ENCODE measurements at regions not wholly inside any gene's neighbourhood (a gene's known extent, or its start where the extent isn't known, plus 50 kb on each side); places are given as distances from the start of the nearest gene placed in this dataset.
"Not testable (repeated sequence)": the region's sequence is repeated elsewhere in the genome, so short reads cannot be mapped to it uniquely, and the experiment has no call there.

DNA sequence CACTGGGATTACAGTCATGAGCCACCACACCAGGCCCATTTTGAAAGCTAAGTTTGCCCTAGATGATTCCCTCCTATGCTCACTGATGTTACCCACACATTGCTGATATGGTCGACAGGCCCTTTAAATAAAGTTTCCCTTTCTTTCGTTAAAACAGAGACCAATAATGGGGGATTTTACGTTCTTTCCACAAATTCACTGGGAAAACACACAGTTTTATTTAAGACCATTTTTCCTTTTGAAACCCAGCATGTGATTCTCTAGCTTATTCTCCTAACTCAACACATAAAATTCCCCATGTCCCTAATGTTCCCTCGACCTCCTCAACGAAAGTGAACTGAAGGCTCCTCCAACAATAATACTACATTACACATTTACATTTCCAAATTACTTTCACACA lies 223.2 kb downstream of the ANAPC1 start:
- DNase-seq: no peak

GRCh38 chr2:111661286-111661940 lies 222.6 kb downstream of the ANAPC1 start:
- no peak for DNase-seq

DNA sequence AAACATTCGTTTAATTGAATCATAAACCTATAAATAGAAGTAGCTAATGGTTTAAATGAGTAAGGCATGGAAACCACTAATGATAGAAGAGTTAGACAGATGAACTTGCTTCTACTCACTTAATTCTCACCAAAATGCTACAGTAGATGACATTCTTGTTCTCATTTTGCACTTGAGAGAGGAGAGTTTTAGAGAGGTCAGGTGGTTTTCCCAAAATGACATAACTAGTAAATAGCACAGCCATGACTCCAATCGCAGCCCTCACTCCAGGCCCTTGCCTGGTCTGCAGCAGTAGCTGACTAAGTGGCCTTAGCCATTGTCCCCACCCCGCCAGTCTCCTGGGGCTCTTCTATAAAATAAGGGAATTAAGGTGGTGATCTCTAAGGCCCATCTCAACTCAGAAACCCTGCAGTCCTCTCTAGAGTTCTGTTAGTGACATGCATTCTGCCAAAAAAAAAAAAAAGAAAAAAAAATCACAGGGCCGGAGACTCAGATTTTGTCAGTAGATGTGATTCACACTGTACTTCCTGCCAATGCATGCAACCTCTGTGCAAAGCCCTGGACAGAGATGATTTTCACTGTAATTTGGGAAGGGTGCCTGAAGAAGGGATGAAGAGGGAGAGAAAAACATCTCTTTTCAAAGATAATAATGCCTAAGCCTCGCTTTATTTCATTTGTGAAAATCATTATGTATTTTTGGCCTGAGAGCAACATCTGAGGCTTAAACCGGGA lies 221.8 kb downstream of the ANAPC1 start:
- DNase-seq: no peak

GRCh38 chr2:111662771-111663470 lies 221.1 kb downstream of the ANAPC1 start:
- no peak for DNase-seq

- DNase-seq: no peak
These were observed 220.3 kb downstream of the ANAPC1 start for GRCh38 chr2:111663471-111664274.

- no peak for DNase-seq
These were observed 219.6 kb downstream of the ANAPC1 start for GRCh38 chr2:111664275-111664850.

DNA sequence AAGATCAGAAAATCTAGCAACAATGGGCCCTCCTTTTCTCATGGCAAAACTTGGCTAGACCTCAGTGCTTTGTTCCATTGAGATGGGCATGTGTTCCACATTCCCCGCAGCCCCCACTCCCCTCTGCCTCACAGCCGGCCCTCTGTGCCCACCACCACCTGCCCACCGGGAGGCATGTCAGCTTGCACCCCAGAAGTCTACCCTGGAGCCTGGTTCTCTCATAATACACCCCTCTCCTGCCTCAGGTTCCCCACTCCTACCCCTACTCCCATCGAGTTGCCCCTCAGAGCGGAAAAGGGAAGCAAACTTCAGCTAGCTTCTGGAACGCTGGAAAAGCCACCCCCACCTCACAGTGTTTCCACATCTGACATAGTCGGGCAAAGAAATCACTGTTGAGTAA lies 219.0 kb downstream of the ANAPC1 start:
- DNase-seq: no peak

DNA sequence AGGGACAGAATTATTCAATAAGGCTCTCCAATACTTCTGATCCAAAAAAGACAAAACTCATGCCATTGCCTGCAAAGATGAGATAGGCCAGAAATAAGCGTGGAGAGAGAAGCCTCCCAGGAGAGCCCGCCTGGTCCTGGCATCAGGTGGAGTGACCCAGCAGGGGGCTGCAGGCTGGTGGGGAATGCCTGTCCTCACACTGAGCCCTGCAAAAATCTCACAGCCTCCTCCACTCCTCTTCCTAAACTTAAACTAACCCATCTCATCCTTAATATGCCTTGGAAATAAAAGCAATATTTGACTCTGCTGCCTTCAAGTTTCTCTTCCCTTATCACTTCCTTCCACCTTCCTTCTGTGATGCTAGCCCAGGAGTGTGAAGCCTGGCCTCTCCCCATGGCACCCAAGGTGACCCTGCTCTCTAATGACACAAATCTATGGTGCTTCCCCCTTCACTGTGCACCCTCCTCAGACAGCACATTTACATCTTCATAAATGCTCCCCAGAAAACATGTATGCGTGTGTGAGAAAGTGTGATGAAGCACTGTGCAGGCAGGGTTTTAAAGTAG lies 218.4 kb downstream of the ANAPC1 start:
- DNase-seq: no peak

DNA sequence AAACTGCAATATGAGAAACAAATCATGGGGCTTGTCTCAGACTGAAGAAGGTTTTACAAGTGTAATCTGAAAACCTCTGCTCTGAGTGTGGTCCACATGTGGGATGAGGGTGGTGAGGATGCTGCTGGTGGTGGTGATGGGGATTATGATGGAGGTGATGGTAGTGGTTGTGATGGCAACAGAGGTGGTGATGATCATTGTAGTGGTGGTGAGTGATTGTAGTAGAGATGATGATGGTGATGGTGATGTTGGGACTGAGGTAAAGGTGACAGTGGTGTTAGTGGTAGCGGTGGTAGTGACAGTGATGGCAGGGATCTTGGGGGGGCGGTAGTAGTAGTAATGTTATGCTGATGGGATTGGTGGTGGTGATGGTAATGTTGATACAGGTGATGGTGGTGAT lies 217.8 kb downstream of the ANAPC1 start:
- DNase-seq: no peak

- DNase-seq: no peak
These were observed 217.0 kb downstream of the ANAPC1 start for GRCh38 chr2:111667001-111667400.

DNA sequence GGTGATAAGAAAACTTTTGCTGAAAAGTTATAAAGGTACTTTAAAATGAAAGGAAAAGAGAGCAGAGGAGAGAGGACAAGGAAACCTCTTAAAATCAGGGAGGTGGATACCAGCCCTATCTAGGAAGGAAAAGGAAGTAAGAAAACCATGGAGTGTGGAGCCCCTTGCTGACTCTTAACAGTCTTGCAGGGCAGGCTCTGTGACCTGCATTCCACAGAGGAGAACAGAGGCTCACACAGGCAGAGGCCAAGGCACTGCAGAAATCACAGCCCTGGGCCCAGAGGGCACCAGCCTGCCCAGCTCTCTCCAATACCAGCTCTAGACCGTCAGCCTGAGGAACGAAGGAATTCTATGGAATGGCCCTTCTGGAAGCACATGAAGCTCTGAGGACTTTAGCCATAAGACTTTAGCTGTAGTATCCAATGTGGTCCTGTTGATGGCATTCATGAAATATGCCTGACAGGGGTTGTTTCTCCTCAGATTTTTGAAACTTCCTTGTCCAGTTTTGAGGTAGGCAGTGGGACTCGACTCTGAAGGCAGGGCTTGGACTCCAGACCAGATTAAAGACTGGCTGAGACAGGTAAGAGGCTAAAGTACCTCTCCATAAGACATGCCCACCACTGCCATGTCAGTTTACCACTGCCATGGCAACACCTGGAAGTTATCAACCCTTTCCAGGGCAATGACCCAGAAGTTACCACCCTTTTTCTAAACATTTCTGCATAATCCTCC lies 216.3 kb downstream of the ANAPC1 start:
- DNase-seq: no peak

GRCh38 chr2:111668274-111668616 lies 215.7 kb downstream of the ANAPC1 start:
- DNase-seq: no peak

DNA sequence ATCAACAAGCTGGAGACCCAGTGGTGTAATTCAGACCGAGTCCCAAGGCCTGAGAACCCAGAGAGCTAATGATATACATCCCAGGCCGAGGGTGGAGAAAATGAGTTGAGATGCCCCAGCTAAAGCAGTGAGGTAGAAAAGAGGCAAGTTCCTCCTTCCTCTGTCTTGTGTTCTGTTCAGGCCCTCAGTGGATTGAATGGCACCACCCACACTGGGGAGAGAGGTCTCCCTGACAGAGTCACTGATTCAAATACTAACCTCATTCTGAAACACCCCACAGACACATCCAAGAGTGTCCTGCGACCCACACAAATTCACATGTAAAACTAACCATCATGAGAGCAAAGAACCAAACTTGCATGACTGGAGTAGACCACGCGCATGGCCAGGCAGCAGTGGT lies 215.3 kb downstream of the ANAPC1 start:
- no peak for DNase-seq

DNA sequence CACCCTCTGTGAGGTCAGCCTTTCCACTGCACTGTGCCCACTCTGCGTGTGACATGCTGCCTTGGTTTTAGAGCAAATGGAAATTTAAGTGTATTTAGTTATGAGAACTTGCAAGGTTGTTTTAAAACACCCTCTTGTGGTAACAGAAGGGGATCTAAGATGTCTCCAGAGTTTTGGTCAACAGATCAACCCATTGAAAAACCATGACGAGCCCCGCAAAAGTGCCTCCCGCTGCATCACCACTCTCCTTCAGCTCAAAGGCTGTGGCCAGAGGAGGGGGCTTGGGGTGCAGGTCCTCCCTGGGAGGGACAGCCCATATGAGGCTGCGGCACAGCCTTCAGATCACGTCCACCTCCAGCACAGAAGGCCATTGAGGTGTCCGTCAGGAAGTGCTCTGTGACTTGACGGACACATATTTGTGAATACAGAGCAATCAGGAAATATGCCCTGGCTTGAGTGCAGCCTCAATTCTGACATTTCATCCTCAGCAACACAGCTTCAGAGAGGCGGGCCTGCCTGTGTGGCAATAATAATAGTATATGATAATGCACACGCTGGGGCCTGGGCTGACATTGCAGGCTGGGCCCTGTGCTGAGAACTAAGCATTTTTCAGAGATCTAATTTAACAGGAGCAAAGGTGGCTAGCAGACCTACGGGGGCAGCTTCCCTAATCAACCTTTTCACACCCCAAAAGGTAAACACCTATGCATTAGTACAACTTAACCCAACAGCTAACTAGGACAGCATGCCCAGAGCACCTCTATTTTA lies 213.9 kb downstream of the ANAPC1 start:
- DNase-seq: no peak

GRCh38 chr2:111670776-111671175 lies 213.2 kb downstream of the ANAPC1 start:
- no peak for DNase-seq

- no peak for DNase-seq
These were observed 212.4 kb downstream of the ANAPC1 start for GRCh38 chr2:111671426-111672150.

- DNase-seq: not testable (repeated sequence)
These were observed 211.4 kb downstream of the ANAPC1 start for GRCh38 chr2:111672641-111673040.

- DNase-seq: no peak
These were observed 210.5 kb downstream of the ANAPC1 start for GRCh38 chr2:111673526-111673925.

DNA sequence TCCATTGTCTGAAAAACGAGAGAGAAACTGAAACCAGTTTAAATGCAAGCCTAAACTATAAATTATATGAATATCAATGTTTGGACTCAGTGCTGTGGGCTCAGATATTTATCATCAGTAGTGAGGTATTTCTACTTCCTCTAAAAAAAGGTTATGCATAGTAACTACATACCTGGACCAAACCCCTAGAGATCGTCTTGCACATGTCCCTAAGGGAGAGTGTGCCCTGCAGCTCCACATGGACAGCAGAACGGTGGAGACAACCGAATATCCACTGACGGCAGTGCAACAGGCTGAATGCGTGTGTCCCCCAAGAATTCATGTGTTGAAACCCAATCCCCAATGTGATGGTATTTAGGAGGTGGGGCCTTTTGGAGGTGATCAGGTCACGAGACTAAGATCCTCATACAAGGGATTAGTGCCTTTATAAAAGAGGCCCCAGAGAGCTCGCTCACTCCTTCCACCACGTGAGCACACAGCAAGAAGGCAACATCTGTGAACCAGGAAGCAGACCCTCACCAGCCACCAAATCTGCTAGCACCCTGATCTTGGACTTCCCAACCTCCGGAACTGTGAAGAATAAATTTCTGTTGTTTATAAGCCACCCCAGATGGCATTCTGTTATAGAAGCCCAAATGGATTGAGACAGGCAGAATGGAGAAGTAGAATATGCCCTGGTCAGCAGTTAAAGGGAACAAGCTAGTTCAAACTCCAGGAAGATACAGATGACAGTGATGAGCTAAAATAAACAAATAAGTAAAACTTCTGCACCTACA lies 208.4 kb downstream of the ANAPC1 start:
- DNase-seq: no peak
